ENCODE measurements at regions not wholly inside any gene's neighbourhood (a gene's known extent, or its start where the extent isn't known, plus 50 kb on each side); places are given as distances from the start of the nearest gene placed in this dataset.

- ATAC-seq (ENCODE audit: low read depth) (no peak), DNase-seq (no peak)
- Histone ChIP-seq H4K8ac (ENCODE audit: low read depth in 2 of 2, low read length in 2 of 2) (no peak overlapping the region), H3K9me3 (ENCODE audit: control insufficient read depth, insufficient read depth, low read length) (no peaks in the 10 kb centered on the region), H2BK15ac (ENCODE audit: low read depth, low read length) (no peak overlapping the region), H3K4me1 (ENCODE audit: control insufficient read depth, insufficient read depth, low read length) (peaks cover 3% of the 10 kb centered on the region; the same call in 1 of the 2 replicates), H3K27ac (ENCODE audit: insufficient read depth, low read length) (no peak overlapping the region), H2AFZ (replicated peaks; ENCODE audit: low read length, poor library complexity) (no peak overlapping the region), H3K27me3 (ENCODE audit: control insufficient read depth, insufficient read depth, low read length) (peaks cover 7% of the 10 kb centered on the region; the same call in 1 of the 2 replicates), H3K9ac (ENCODE audit: low read depth, low read length) (no peak overlapping the region), H3K4ac (ENCODE audit: low read depth, low read length) (no peak overlapping the region), H2BK5ac (ENCODE audit: low read depth, low read length, poor library complexity, severe bottlenecking) (no peak overlapping the region), H3K56ac (ENCODE audit: extremely low read depth, insufficient read depth, low read length) (no peak overlapping the region), H3K4me3 (ENCODE audit: insufficient read depth, low read depth, low read length) (no peak overlapping the region), H3K18ac (ENCODE audit: low read depth, low read length) (no peak overlapping the region), H3K4me2 (ENCODE audit: low read depth, low read length) (no peak overlapping the region), H4K5ac (ENCODE audit: low read depth, low read length) (no peak overlapping the region), H2AK5ac (ENCODE audit: low read depth, low read length) (no peak overlapping the region), H3K9me1 (ENCODE audit: insufficient read depth, low read length) (no peaks in the 10 kb centered on the region), H2BK20ac (ENCODE audit: low read depth, low read length) (no peak overlapping the region), H4K20me1 (ENCODE audit: insufficient read depth, low read length) (no peaks in the 10 kb centered on the region), H3K36me3 (ENCODE audit: control insufficient read depth, insufficient read depth, low read length) (no peaks in the 10 kb centered on the region), H2AK9ac (replicated peaks; ENCODE audit: low read depth, low read length, poor library complexity) (no peak overlapping the region), H3K14ac (replicated peaks; ENCODE audit: low read depth, low read length) (0 out of 2 replicates have a peak overlapping the region, but pooled peaks have one; percentile 41), H3K79me1 (ENCODE audit: low read depth in 1 of 2, low read length in 2 of 2) (no peaks in the 10 kb centered on the region), H3K23ac (ENCODE audit: low read depth, low read length) (no peak overlapping the region), H2BK120ac (ENCODE audit: low read depth, low read length) (no peak overlapping the region), H4K91ac (ENCODE audit: insufficient read depth, low read depth, low read length) (no peak overlapping the region)
- no TSS peak for BruUV-seq (replicated peaks)
- in situ Hi-C loops (cut with MboI; ENCODE audit: low sequenced_read_pairs) = no loop called here
- intact Hi-C loops (cut with micrococcal nuclease) = no loop called here
- POLR2A ChIA-PET (ENCODE audit: unreplicated experiment) = no interaction called here
- TF ChIP-seq MAZ (IDR thresholded peaks at IDR 0.05; ENCODE audit: borderline replicate concordance, low read depth, low read length) (no peak), RCOR1 (IDR thresholded peaks at IDR 0.05; ENCODE audit: insufficient replicate concordance, low read length) (no peak), BHLHE40 (IDR thresholded peaks at IDR 0.05; ENCODE audit: low read depth, low read length) (no peak), RFX5 (IDR thresholded peaks at IDR 0.05; ENCODE audit: low read depth, low read length) (no peak), MXI1 (IDR thresholded peaks at IDR 0.05; ENCODE audit: borderline replicate concordance, low read depth, low read length) (no peak), RAD21 (IDR thresholded peaks at IDR 0.05; ENCODE audit: low read length) (no peak), CHD1 (IDR thresholded peaks at IDR 0.05; ENCODE audit: low read depth, low read length) (no peak), CTCF (conservative IDR thresholded peaks at IDR 0.05; ENCODE audit: low read depth, low read length) (no peak), ELK1 (IDR thresholded peaks at IDR 0.05; ENCODE audit: borderline replicate concordance, low read depth, low read length) (no peak), MAFK (IDR thresholded peaks at IDR 0.05; ENCODE audit: low read depth, low read length) (no peak), POLR2A (IDR thresholded peaks at IDR 0.05; ENCODE audit: low read depth, low read length) (no peak), NFE2L2 (IDR thresholded peaks at IDR 0.05; ENCODE audit: low read depth, low read length) (no peak), SMC3 (IDR thresholded peaks at IDR 0.05; ENCODE audit: low read depth, low read length) (no peak), FOS (IDR thresholded peaks at IDR 0.05; ENCODE audit: low read depth, low read length) (no peak)
- TF ChIP-seq, protein P1, sequence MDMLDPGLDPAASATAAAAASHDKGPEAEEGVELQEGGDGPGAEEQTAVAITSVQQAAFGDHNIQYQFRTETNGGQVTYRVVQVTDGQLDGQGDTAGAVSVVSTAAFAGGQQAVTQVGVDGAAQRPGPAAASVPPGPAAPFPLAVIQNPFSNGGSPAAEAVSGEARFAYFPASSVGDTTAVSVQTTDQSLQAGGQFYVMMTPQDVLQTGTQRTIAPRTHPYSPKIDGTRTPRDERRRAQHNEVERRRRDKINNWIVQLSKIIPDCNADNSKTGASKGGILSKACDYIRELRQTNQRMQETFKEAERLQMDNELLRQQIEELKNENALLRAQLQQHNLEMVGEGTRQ (IDR thresholded peaks at IDR 0.05; ENCODE audit: low read depth, low read length) = no peak
- WGBS, 2 experiments (ENCODE audit: extremely low coverage in 2 of 2, insufficient read length in 1 of 2) = no CpG with 5 or more reads among the region's 3 CpGs
- dilution Hi-C loops (cut with HindIII; ENCODE audit: low sequenced_read_pairs, unreplicated experiment) = no loop called here
- CTCF ChIA-PET = interaction anchor here (1.1 kb wide), 1 partner anchor 30 kb away, joined by 3 read pairs; no protein-coding TSS in a partner anchor
Measured at GRCh38 chr2:133949595-133949994, 304.3 kb upstream of the MGAT5 start.
